ENCODE measurements at regions not wholly inside any gene's neighbourhood (a gene's known extent, or its start where the extent isn't known, plus 50 kb on each side); places are given as distances from the start of the nearest gene placed in this dataset.

DNA sequence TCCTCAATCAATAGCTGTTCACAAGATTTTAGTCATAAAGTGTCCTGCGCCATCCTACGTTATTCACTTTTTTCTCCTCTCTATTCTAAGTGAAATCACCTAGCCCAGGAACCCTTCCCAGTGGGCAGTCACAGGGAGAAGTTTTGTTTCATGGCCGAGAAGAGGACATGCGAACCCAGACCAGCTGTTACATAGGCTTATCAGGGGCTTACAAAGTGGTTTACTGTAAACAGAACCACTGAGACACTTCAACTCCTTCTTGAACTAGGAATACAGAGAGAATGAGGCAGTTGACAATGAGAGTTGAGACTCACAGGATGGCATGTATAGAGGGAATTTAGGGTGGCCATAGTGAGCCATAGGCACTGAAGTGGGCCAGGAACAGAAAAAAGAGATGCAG is 246.9 kb upstream of the GLI3 start:
- DNase-seq, result no peak
- no peaks in the 10 kb centered on the region for H3K27me3 ChIP-seq
- TF ChIP-seq, protein P1, sequence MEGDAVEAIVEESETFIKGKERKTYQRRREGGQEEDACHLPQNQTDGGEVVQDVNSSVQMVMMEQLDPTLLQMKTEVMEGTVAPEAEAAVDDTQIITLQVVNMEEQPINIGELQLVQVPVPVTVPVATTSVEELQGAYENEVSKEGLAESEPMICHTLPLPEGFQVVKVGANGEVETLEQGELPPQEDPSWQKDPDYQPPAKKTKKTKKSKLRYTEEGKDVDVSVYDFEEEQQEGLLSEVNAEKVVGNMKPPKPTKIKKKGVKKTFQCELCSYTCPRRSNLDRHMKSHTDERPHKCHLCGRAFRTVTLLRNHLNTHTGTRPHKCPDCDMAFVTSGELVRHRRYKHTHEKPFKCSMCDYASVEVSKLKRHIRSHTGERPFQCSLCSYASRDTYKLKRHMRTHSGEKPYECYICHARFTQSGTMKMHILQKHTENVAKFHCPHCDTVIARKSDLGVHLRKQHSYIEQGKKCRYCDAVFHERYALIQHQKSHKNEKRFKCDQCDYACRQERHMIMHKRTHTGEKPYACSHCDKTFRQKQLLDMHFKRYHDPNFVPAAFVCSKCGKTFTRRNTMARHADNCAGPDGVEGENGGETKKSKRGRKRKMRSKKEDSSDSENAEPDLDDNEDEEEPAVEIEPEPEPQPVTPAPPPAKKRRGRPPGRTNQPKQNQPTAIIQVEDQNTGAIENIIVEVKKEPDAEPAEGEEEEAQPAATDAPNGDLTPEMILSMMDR (IDR thresholded peaks at IDR 0.05), result no peak
- no peak overlapping the region for H3K27ac ChIP-seq
- H3K4me3 ChIP-seq, result no peak overlapping the region
- no peaks in the 10 kb centered on the region for H3K36me3 ChIP-seq
- H3K9ac ChIP-seq (ENCODE audit: low read depth in 2 of 2, low read length in 2 of 2), result no peak overlapping the region
- intact Hi-C loops (cut with DNase I), result no loop called here
- no peaks in the 10 kb centered on the region for H3K9me3 ChIP-seq
- no peaks in the 10 kb centered on the region for H3K4me1 ChIP-seq

DNA sequence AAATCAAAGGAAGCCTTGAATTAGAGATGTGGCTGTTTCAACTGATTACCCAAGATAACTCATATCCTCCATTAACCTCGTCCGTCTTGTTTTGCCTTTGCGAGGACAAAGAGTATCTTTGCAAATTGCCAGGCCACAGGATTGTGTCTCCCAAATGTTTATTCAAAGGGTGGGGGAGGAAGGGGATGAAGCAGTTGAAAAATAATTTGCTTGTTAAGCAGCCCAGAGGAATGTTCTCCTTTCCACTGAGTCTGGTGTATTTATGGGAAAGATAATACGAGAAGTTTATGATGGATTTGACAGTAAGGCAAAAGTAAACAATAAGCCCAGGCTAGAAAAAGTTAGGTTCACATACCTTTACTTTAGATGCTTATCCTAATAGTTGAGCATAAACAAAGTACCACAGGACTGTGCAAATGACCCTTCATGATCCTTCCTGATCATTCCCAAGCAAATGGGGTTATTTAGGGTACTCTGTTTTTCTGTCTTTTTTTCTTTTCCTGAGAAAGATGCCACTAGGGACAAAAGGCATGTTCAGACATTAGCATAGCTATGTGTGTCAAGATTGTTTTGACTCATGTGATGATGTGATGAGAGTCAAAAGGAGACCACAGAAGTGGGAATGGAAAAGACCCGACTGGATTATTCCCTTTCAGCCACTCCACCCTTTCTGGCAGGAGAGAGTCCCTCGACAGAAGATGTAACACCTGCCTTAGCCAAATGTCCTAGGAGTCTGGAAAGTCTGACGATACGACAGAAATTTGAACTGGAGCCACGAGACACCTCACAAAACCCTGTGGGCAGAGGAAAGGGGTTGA is 243.0 kb upstream of the GLI3 start:
- TF ChIP-seq, protein P1 (IDR thresholded peaks at IDR 0.05), result no peak
- intact Hi-C loops (cut with DNase I), result no loop called here
- Histone ChIP-seq H3K36me3 (no peaks in the 10 kb centered on the region), H3K27me3 (no peaks in the 10 kb centered on the region), H3K4me1 (no peaks in the 10 kb centered on the region), H3K27ac (no peak overlapping the region), H3K4me3 (no peak overlapping the region), H3K9me3 (no peaks in the 10 kb centered on the region), H3K9ac (ENCODE audit: low read depth in 2 of 2, low read length in 2 of 2) (no peak overlapping the region)
- DNase-seq, result no peak

DNA sequence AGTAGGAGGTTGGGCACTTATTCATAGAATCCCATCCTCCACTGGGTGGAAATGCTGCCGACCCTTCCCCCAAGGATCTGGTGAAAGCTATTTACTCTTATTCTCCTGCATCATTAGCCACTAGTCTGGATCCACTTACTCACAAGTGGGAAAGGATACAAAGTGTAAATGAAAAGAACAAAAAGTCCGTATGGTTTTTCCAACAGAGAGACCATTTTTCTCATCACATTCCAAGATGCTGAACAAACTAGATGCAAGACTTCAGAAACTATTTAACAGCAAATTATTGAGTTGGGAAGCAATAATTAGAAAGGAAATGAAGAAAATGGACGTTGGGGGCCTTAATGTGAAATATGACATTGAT is 242.4 kb upstream of the GLI3 start:
- Histone ChIP-seq H3K4me1 (no peaks in the 10 kb centered on the region), H3K4me3 (no peak overlapping the region)
- intact Hi-C loops (cut with DNase I), result no loop called here

DNA sequence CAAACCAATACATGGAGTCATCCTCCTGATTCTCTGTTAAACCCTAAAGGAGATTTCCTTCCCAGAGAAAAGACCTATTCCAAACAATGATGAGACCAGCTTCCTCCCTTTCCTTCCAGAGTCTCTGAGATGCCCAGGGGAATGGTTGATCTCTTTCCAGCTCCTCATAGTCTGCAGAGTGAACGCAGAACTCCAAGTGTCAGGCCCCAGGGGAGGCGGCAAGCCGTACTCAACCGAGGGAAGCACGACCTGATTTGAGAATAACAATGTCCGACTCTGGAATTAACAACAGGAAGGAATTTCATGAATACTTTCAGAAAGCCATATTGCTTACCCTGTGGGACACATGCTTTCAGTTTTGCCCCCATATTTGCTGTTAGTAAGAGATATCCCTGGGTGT is 241.7 kb upstream of the GLI3 start:
- H3K9me3 ChIP-seq, result no peaks in the 10 kb centered on the region
- no peak for DNase-seq
- no peaks in the 10 kb centered on the region for H3K27me3 ChIP-seq
- intact Hi-C loops (cut with DNase I), result no loop called here
- H3K9ac ChIP-seq (ENCODE audit: low read depth in 2 of 2, low read length in 2 of 2), result no peak overlapping the region
- TF ChIP-seq, protein P1 (IDR thresholded peaks at IDR 0.05), result no peak
- H3K4me1 ChIP-seq, result no peaks in the 10 kb centered on the region
- H3K27ac ChIP-seq, result no peak overlapping the region
- H3K4me3 ChIP-seq, result no peak overlapping the region
- no peaks in the 10 kb centered on the region for H3K36me3 ChIP-seq

More for the DNA sequence above, 242.4 kb upstream of the GLI3 start:
- Histone ChIP-seq H3K27ac (no peak overlapping the region), H3K27me3 (no peaks in the 10 kb centered on the region), H3K36me3 (no peaks in the 10 kb centered on the region), H3K9me3 (no peaks in the 10 kb centered on the region), H3K9ac (ENCODE audit: low read depth in 2 of 2, low read length in 2 of 2) (no peak overlapping the region)
- no peak for DNase-seq
- TF ChIP-seq, protein P1 (IDR thresholded peaks at IDR 0.05), result no peak

DNA sequence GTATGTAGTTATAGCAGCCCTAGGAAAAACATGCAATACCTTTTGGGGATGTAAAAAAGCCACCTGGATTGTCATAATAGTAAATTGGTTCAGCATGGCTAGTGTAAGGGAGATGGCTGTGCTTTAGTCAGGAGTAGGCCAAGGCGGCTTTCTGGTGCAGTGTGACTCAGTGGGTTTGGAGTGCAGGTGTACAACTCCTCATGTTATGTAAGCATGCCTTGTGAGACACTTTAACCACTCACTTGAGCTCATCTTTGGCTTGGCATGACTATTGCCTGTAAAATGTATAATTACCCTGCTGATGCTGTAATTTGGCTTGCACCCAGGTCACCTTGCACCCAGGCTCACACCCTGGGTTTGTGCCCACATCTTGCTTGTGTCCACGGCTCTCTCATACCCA is 239.2 kb upstream of the GLI3 start:
- H3K4me3 ChIP-seq, result no peak overlapping the region
- H3K27me3 ChIP-seq, result no peaks in the 10 kb centered on the region
- intact Hi-C loops (cut with DNase I), result no loop called here
- H3K4me1 ChIP-seq, result no peaks in the 10 kb centered on the region
- no peaks in the 10 kb centered on the region for H3K36me3 ChIP-seq
- no peak overlapping the region for H3K9ac ChIP-seq (ENCODE audit: low read depth in 2 of 2, low read length in 2 of 2)
- no peak overlapping the region for H3K27ac ChIP-seq
- H3K9me3 ChIP-seq, result no peaks in the 10 kb centered on the region
- TF ChIP-seq, protein P1 (IDR thresholded peaks at IDR 0.05), result no peak
- DNase-seq, result no peak

All from colonic mucosa (tissue), 4 donors.